ENCODE measurements at regions not wholly inside any gene's neighbourhood (a gene's known extent, or its start where the extent isn't known, plus 50 kb on each side); places are given as distances from the start of the nearest gene placed in this dataset.
"Not testable (repeated sequence)": the region's sequence is repeated elsewhere in the genome, so short reads cannot be mapped to it uniquely, and the experiment has no call there.

DNA sequence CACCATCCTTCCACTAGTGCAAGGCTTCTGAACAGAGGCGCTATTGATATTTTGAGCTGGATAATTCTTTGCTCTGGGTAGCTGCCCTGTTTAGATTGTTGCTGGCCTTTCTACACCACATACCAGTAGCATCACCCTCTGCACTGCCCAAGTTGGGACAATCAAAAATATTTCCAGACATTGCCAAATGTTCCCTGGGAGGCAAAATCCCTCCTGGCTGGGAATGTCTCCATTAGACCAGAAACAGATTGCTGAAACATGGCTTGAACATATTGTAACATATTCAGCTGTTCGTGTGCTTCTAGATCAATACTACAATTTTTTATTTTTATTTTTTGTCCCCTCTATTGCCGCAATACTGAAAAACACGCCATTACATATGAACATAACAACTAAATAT, 174.6 kb downstream of the ABCA8 start:
- DNase-seq (ENCODE audit: low read depth in 3 of 3), result no peak

DNA sequence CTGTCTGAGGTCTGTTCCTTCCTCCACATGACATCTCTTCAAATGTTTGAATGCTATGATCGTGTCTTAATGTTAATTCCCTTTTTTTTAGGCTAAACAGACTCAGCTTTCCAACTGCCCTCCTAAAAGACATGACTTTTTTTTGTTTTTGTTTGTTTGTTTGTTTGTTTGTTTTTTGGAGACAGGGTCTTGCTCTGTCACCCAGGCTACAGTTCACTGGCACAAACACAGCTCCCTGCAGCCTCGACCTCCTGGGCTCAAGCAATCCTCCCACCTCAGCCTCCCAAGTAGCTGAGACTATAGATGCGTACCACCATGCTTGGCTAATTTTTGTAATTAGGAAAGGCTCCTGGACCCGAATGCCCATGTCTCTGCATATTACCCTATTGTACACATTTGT, 176.5 kb downstream of the ABCA8 start:
- no peak for DNase-seq (ENCODE audit: low read depth in 3 of 3)

DNA sequence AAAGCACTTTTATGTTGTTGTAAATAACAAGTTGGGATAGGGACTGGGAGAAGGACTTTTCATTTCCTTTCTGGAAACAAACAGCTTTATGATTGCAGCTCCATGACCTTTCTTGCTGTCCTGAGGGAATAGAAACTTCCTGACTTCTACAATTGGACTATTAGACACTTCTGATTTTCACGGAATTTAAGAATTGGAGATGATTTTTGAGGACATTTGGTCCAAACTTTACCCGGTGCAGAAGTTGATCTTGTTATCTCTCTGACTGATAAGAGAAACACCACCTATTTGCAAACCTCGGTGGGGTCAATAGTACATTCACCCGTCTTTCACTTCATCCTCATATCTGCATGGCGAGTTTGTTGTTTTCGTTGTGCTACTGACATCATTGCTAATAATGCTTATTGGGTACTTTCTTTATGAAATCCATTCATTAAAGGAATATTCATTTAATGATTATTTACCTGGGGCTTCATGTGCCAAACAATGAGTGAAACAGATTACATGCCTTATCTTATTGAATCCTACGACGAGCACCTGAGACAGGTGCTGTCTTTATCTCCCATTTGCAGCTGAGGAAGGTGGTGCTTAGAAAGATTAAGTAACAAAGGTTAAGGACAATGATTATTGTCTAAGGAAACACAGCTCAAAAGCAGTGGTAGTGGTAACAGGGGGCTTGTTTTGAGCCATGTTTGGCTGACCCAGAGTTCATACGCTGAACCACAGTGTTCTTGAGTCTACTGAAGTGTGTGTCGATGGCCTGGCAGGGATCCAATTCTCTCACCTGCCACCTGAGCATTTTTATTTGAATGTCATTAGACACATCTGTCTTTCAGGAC, 176.9 kb upstream of the FAM20A start:
- no peak for DNase-seq (ENCODE audit: low read depth in 3 of 3)

DNA sequence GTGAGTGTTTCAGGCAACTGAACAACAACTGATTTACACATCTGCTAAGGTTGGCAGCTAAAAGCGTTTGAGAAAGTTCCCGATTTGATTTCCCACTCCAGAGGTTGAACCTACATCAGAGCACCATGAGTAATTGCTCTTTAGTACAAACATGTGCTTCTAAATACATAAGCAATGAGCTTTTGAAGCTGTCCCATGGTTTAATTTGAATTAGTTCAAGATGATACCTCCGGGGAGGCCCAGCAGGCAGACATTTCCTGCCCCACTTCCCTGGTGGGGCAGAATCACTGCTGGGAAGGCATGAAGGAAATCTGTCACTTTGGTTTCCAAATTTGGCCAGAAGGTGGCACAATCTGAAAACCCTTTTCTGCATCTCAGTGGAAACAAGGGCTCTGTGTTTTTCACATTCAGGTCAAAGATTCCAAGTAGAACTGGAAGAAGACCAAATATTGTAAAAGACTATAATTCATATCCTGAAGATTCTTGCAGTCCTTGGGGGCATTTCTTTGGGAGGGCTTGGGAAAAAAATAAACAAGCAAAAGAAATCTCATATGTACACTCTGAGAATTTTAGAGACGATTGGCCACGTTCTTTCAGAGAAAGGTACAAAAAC, 176.2 kb upstream of the FAM20A start:
- no peak for DNase-seq (ENCODE audit: low read depth in 3 of 3)

DNA sequence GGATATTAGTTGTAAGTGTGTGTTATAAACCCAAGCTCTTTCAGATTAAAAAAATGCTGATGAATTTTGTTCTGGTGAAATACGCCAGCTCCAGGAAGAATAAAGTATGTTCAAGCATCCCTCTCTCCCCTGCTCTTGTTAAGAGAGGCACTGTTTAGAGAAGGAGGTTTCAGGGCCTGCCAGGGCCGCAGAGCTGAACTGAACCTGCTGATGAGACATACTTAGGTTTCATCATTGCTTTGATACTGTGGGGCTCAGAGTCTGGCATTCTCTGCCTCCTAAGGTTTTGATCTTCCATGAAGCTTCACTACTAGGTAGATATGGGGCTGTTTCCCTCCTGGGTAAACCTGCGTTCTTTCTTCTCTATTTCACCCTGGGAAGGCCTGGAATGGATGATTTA, 175.3 kb upstream of the FAM20A start:
- no peak for DNase-seq (ENCODE audit: low read depth in 3 of 3)

DNA sequence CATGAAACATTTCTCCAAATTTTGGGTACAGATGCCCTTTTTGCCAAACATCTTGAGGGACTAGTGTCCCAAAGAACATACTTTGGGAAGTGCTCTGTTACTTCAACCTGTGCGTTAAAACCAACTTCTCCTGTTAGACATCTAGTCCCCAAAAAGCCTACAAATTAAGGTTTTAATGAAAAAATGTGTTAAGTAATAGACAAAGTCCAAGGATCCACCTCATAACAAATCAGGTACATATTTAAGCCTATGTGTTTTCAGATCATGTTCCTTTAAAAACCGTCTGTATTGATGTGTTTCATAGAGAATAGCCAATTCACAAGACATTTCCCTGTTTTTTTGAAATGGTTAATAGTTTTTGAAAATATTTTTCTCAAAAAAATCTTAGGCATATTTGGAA, 174.8 kb upstream of the FAM20A start:
- no peak for DNase-seq (ENCODE audit: low read depth in 3 of 3)

DNA sequence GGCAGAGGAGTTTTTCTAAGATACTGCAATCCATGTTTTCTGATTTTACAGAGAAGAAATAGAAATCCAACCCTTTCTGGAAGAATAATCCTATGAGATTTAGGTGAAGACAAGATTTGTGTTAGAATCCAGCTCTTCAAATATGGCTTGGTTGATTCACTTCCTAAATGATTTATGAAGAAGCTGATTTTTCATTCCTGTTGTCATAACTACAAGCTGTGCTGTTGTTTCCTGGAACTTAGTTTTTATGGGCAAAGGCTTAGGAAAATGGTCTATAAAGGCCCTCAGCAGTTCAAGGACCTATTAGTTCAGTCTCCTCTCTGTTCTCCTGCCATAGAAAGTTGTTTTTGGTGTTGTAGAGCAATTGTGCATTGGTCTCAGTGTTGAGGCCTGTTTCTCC, 174.2 kb upstream of the FAM20A start:
- DNase-seq (ENCODE audit: low read depth in 3 of 3), result no peak

DNA sequence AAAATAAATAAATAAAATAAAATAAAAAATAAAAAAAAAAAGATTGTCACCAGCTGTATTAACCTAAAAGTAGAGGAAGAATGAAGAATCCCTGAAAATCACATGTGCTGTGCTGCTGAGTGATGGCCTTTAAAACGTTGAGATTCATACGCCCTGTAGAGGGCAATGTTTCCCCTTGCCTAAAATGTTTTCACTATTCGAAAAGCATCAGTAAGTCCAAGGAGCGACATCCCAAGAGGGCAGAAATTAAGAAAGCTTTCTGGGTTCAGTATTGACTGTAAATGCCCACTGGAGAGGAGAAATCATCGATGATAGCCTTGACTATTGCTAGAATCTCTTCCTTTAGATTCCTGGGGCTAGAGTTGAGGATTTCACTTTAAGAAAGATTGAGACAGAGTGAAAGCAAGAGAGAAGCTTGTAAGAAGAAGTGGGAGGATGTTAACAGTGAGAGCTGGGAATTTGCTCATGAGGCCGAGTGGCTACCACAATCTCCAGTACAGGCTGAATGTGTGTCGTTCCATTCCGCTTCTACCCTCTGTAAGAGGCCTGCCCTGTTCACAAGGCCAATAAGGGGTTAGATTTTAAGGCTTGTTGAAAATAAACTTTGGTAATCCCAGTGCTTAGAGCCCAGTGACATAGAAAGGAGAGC, 170.8 kb upstream of the FAM20A start:
- no peak for DNase-seq (ENCODE audit: low read depth in 3 of 3)

DNA sequence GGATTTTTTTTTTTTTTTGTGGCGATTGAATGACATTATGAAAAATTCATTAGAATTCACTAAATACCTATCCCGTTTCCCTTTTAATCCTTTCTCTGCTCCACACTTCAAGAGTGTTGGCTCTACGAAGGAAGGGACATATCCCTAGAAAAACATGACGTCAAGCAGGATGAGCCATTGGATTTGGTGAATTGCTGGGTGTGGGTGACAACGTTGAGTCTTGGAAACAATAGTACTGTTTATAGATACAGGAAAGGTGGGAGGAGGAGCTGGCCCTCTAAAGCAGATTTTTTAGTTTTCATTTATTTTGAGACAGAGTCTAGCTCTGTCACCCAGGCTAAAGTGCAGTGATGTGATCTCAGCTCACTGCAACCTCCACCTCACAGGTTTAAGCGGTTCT, 167.6 kb upstream of the FAM20A start:
- no peak for DNase-seq (ENCODE audit: low read depth in 3 of 3)

DNA sequence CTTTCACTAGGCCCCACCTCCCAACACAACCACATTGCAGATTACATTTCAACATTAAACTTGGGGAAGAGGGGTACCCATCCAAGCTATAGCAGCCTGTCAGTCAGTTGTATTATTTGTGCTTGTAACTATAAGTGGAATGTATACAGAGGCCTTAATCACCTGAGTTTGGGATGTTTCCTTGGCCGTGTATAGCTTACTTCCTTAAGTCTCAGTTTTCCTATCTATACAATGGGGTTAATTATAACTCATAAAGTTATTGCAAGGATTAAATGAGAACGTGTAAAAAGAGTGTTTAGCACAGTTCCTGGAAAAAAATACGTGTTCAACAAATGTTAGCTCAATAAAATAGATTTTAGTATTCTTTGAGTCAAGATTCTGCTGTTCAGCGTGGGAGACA, 165.5 kb upstream of the FAM20A start:
- DNase-seq (ENCODE audit: low read depth in 3 of 3), result no peak

DNA sequence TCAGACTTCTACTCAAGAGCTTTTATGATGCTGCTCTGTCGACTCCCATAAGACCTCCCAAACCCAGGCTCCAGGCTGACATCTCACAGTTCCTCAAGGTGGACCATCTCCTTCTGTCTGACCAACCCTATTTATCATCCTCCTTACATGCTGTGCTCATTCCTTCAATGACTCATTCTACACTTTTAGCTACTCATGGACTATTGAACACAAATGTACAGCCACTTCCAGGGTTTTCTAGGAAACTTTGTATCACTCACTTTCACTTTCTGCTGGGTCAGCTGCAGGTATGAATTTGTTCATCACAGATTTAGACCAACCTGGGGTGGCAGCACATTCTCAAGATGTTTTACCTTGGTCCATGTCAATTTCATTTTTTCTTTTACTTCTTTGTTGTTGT, 162.4 kb upstream of the FAM20A start:
- DNase-seq (ENCODE audit: low read depth in 3 of 3), result no peak

DNA sequence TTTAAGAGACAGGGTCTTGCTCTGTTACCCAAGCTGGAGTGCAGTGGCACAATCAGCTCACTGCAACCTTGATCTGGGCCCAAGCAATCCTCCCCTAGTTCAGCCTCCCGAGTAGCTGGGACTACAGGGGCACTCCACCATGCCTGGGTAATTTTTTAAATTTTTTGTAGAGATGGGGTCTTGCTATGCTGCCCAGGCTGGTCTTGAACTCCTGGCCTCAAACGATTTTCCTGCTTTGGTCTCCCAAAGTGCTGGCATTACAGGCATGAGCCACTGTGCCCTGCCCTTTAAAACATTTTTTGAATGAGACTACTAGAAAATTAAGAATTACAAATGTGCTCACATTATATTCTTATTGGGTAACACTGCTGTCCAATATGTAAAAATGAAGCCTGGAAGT, 161.7 kb upstream of the FAM20A start:
- no peak for DNase-seq (ENCODE audit: low read depth in 3 of 3)

DNA sequence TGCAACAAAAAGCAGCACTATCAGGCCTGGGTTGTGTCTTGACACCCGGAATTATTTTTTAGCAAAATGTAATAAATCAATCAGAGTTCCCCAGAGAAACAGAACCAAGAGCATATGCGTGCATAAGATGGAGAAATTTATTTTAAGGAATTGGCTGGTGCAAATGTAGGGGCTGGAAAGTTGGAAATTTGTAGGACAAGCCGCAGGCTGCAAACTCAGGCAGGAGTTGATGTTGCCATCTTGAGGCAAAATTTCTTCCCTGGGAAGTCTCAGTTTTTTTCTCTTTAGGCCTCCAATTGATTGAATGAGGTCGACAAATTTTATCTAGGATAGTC, 158.9 kb upstream of the FAM20A start:
- DNase-seq (ENCODE audit: low read depth in 3 of 3), result no peak

DNA sequence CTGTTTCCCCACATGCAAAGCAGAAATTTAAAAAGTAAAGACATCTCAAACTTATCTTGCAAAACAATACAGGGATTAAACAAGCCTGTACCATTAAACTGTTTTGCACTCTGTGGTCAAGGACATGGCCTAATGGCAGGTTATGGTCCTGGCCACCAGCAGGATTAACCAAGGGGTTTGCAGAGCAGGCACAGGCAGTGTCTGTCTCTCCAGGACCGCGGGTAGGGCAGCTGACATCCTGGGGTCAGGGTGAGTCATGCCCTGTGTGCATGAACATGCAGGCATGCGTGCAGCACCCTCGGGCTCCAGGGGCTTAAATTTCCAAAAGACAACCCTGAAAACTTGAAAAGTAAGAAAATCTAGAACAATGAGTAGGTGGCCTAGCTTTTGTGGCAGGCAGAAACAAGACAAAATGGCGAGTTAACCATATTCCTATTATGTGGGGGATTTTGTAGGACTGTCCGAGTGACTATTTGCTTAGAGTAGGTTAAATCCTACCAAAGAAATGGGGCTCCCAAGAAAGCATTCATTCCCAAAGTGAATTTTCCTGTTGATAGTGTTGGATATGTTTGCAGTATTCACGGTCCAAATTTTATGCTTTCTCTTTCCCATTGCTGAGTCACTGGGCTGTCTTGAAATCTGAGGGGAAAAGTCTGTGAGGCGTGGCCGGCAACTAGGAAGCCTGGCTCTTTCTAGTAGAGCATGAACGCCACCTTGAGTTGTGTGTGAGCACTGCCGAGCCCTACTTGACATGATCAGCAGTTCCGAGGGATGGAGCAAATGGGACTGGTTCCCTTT, 158.4 kb upstream of the FAM20A start:
- peak; percentile 15 to 61 (median 17) for DNase-seq (ENCODE audit: low read depth in 3 of 3)

DNA sequence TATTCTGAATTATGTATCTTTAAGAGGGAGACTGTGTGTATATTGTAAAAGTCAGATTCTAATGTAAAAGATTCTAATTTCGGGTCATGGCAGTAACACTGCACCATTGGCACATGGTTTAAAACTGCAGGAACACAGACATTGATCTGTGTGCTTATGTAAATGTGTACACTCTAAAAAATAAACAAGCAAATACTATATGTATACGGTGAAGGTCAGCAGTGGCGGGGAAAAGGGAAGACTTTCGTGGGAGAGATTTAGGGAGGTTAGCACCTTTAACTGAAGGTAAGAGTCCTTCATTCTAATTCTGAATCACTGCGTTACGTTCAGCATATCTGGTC, 157.8 kb upstream of the FAM20A start:
- no peak for DNase-seq (ENCODE audit: low read depth in 3 of 3)

DNA sequence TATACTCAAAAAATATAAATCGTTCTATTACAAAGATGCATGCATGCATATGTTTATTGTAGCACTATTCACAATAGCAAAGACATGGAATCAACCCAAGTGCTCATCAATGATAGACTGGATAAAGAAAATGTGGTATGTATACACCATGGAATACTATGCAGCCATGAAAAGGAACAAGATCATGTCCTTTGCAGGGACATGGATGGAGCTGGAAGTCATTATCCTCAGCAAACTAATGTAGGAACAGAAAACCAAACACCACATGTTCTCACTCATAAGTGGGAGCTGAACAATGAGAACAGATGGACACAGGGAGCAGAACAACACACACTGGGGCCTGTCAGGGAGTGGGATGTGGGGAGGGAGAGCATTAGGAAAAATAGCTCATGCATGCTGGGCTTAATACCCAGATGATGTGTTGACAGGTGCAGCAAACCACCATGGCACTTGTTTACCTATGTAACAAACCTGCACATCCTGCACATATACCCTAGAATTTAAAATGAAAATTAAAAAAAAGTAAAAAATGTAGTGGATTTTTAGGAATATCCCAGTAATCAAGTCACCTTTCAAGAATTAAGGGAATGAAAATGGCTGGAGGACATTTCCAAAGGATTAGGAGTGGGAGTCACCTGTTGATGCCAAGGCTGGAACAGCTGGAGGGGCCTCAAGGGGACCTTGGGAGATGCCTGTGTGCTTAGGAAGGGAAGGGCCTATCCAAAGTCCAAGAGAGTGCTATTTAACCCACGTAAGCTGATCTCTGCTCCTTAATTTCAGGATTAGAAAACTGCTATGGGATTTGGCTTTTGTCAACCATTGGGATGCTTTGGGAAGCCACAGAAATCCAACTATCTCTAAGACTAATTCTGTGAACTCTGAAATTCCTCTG, 156.9 kb upstream of the FAM20A start:
- not testable (repeated sequence) for DNase-seq (ENCODE audit: low read depth in 3 of 3)

DNA sequence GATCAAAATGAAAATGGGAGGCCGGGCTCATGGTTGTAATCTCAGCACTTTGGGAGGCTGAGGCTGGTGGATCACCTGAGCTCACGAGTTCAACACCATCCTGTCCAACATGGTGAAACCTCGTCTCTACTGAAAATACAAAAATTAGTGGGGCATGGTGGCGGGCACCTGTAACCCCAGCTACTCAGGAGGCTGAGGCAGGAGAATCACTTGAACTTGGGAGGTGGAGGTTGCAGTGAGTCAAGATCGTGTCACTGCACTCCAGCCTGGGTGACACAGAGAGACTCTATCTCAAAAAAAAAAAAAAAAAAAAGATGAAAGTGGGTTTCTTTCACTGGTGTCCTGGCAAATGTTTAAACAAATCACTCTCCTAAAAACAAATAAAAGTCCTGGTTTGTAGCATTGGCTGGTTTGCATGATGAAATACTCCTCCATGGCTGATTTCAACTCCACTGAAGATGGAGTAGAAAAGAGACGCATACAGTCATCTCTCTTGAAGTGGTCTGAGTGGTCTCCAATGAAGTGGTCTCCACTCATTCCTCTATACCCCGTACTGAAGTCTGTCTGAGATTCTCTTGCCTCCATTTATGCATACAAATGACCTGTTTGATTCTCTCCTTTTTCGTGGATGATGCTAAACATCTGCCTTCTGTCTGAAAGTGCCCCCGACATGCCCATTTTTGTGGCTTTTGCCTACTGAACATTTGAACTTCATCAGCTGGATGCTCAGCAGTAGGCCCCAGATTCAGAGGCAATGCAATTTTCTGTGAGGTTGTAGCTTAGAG, 153.0 kb upstream of the FAM20A start:
- no peak for DNase-seq (ENCODE audit: low read depth in 3 of 3)

DNA sequence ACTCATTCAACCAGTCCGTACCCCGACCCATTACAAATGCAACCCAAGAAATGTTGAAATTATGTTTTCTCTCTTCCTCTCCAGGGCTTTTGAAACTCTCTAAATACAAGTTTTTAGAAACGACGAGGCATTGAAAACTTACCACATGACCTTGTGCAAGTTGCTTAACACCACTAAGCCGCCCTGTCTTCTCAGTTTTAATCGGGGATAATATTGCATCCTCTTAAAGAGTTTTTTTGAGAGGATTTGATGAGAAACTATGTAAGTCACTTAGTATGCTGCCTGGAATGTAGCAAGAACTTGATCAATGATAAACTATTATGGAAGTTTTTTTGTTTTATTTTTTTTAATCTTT, 149.0 kb upstream of the FAM20A start:
- no peak for DNase-seq (ENCODE audit: low read depth in 3 of 3)

DNA sequence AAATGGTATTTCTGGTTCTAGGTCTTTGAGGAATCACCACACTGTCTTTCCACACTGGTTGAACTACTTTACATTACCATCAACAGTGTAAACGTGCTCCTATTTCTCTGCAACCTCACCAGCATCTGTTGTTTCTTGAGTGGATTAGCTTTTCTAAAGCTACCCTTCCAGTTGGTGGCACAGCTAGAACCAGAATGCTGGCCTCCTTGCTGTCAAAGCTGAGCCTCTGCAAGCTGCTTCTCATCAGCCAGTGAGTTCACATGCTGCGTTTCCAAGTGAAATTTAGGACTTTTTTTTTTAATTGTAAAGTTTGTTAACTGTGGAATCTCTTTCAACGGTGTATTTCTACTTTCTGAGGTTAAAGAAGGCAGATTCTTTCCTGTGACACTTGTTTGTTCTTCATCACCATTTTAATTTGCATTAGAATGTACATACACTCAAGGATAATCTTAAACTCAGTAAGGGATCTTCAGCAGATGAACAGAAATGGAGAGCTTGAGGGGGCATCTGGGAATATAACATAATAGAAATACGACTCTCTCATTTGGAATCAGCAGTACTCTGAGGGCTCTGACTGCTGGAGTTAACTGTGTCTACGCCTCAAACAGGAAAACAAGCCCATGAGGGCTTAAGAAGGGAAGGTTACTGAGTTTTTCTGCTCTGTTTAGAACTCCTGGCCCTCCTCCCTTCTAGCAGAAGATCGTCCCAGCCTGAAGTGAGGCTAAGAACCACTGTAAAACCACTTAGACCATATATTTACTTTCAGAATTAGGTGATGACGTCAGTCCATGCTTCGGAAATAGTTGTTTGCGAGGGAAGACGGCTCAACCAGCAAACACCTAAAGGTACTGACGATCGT, 148.4 kb upstream of the FAM20A start:
- DNase-seq (ENCODE audit: low read depth in 3 of 3), result no peak

DNA sequence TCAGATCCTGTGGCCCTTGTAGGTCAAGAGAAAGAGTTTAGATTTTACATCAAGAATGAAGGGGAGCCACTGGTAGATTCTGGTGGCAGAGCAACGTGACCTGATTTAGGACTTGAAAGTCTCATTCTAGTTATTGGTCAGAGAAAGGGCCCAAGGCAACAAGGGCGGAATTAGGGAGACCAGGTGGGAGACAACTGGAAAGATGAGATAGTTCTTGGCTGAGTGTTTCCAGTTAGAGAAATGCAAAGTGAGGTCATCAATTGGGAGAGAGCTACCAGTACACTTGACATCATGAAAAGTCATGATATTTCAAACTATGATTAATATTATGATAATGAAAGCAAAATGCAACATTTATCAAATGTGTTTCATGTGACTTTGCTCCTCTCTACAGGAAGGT, 147.2 kb upstream of the FAM20A start:
- DNase-seq (ENCODE audit: low read depth in 3 of 3), result no peak
